GDM1 (cell line): ENCODE measurements at regions not wholly inside any gene's neighbourhood (a gene's known extent, or its start where the extent isn't known, plus 50 kb on each side); places are given as distances from the start of the nearest gene placed in this dataset.

Experiments
- DNase-seq: peaks from one replicate; lab custom pipeline; 2025; lab: John Stamatoyannopoulos, UW

DNA sequence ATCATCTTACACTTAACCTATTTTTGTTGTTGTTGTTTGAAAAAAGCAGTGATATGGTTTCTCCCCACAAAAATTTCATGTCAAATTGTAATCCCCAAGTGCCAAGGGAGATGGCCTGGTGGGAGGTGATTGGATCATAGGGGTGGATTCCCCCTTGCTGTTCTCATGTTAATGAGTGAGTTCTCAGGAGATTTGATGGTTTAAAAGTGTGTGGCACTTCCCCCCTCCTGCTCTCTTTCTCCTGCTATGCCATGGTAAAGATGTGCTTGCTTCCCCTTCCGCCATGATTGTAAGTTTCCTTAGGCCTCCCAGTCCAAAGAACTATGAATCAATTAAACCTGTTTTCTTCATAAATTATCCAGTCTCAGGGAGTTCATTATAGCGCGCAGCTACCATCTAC lies 1362.7 kb upstream of the FAM98A start:
- DNase-seq, result no peak

DNA sequence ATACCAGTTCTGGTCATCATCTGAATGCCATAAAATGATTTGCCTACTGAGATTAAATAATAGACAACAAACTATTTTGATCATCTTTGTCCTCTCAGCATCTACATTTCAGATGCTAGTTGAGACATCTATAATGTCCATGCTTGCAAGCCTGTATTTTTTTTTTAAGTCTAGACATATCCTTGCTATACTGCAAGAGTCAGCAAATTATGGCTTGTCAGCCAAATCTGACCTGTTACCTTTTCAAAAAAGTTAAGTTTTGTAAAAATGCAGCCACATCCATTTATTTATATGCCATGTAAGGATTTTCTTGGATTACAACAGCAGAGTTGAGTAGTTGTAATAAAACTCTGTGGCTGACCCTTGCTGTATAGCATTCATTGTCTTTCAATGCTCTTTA lies 1355.7 kb upstream of the FAM98A start:
- DNase-seq, result no peak

DNA sequence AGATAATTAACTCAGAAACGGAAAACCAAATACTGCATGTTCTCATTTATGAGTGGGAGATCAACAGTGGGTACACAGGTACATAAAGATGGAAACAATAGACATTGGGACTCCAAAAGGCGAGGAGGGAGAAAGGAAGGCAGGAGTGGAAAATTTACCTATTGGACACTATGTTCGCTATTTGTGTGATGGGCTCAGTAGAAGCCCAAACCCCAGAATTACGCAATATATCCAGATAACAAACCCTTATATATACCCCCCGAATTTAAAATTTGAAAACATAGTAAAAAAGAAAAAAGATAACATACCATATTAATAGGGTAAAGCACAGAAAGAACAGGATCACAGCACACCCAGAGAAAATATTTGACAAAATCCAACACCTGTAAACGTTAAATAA lies 1351.7 kb upstream of the FAM98A start:
- no peak for DNase-seq

DNA sequence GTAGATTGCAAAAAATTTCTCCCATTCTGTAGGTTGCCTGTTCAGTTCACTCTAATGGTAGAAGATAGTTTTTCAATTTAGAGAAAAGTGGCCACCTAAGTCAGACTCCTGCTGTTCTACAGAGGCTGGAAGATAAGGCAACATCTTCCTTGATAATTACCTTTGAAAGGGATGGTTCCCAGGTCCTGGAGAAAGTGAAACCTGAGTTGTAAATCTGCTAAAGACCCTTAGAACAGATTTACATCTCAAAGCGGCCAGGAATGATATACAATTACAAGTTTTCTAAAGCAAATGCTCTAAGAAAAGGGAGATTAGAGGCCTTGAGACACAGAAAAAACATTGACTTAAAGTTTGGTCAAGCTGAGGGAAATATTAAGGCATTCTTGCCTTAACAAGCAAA lies 1350.2 kb upstream of the FAM98A start:
- DNase-seq, result no peak

DNA sequence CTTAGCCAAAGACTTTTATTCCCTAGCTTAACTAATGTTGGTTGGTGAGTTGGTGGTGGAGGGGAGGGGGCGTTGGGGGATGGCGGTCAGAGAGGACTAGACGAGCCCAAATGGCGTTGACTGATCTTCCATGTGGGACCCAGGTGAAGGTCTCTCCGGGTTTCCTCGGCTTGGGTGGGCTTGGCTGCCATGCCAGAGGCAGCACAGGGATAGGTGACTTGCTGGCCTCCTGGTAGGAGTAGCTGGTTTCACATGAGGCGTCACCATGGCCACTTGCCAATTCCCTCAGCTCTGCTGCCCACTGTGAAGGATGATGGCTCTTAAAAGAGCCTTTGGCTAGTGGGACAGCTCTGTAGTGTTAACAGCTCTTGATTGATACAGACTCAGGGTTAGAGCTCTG lies 1337.0 kb upstream of the FAM98A start:
- no peak for DNase-seq

DNA sequence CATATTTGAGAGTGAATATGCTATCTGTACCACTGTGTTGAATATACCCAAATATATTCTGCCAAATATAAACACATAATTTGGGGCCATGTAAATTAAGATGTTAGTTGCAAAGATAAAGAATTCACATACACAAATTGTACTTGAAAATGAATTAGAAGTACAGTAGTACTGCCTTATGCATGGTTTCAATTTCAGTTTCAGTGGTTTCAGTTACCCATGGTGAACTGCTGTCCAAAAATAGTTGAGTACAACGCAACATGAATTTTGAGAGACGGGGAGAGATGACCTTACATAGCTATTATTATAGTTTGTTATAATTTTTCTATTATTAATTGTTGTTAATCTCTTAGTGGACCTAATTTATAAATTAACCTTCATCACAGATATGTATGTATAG lies 1313.0 kb upstream of the FAM98A start:
- no peak for DNase-seq

DNA sequence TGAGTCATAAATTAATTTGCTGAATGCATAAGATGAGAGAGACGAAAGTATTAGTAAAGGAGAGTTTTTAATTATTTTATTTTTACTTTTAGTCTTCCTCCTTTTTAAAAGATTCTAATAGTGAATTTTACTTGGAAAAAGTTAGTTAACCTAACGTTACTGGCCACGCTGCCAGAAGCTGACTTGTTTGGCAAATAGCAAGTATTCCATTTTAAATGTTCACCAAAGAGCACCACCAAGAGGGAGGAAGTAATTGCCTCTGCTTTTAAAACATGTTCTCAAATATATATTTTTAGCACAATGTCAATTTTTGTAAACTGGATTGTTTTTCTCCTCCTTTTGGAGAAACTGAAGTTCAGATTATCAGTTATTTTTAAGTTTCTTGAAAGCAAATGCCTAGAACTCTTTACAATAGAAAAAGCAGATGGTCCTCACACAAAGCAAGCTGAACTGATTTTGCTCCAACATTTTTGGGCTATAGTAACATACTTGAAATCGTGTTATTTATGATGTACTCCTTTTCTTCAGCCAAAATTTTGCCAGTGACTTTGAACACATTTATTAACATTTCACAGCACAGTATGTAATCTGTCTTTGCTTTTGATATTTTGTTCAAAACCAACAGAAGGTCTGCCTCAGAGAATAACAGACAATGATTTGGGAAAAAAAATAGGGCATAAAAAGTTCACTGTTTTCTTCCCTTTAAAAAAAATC lies 1311.0 kb upstream of the FAM98A start:
- DNase-seq, result no peak

DNA sequence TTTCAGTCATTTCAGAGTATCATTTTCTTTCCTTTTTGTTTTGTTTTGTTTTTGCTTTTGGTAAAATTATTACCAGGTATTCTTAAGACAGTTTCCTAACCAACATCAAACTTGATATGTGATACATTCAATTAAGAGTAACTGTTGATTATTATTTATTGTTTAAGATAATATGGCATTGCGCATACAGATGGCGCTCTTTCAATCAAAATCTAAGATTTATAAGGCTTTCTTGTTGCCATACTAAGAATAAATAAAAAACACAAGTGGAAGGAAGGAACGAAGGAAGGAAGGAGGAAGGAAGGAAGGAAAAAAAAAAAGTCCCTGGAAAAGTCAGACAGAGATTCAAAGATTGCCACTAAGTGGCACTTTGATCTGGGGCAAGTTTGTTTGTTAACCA lies 1308.7 kb upstream of the FAM98A start:
- DNase-seq, result no peak

DNA sequence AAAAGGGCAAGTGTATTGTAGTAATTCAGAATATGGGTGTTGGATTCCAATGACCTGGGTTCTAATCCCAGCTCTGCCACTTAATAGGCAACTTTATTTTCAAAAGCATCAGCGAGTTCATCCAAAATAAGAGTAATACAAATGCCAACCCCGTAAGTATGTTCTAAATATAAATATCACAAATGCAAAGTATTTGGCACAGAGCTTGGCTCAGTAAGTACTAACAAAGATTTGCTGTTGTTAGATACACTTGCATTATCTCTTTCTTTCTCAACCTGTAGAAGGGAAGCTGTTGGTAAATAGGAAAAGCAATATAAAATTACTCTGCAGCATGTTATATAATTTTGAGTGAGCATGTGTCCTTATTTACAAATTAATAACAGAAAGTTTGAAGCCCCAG lies 1302.6 kb upstream of the FAM98A start:
- DNase-seq, result no peak

DNA sequence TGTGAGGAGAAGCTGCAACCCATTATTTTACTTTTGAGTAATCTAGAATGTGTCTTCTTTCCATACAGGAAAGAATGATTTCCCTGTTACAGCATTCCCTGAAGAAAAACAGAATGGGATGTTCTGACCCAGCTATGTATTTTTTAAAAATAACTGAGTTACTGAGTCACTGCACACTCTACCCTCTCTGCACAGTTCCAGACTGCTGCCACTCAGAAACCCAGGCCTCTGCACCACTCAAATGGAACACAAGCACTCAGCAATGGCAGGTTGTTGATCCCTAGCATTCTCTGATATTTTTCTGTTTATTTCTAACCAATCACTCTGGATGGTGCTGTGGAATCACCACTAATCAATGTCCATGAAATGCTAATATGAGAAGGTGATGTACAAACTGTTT lies 1300.0 kb upstream of the FAM98A start:
- no peak for DNase-seq

DNA sequence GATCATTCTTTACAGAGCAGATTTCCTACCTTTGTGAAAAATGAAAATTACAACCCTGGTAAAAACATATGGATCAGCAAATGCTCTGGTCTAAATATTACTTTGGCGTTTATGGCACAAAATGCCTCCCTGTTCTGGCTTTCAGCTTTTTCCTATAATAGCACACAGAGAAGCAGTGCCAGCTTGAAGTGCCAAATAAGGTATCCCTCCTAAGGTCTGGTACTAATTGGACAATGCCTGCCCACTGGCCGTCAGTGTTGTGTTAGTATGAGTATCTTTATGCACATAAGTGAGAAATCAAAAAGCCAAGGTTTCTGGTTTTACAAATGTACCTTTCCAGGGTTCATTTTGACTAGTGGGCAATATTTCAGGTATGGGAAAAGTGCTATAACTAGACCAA lies 1293.7 kb upstream of the FAM98A start:
- no peak for DNase-seq

DNA sequence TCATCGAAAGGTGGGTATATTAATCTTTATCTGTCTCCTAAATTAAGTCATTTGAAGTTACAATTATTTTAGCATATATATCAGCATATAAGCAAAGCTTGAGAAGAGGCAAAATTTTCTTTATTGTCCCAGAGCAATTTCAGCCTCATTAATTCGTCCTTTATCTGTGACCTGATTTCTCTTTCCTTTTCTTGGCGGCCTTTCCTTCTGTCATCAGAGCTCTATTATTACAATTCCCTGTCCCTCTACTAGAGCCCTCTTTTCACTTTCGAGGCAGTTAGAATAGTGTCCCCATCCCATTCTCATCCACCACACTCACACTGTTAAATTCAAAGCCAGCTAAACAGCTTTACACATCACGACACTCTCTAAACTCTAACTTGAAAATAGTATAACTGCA lies 1293.2 kb upstream of the FAM98A start:
- no peak for DNase-seq

DNA sequence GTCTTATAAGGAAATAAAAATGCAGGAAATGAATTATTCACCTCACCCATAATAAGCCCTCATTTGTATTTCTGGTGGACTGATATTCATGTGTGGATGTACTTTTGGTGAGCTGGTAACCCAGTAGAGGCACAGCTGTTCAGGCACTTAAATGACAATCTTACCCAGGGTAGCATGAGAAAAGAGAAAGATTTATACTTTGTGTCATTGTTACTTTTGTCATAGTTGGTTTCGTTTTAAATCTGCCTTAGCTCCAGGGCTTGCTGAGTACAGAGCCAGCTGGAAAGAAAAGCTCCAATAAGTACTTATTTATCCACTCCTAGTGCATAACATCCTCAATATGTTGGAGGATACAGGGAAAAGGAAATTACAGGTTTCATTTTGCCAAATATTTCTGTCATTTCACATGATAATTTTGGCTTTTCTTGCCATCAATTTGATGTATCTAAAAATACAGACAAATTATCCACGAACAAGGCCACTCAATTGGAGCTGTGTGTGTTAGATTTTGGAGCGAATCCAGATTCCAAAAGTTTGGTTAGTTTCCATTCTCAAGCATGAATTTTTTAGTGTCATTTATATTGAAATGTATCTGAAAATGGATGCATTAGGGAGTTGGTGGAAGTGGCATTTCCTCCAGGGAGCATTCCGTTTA lies 1276.1 kb upstream of the FAM98A start:
- DNase-seq, result no peak

DNA sequence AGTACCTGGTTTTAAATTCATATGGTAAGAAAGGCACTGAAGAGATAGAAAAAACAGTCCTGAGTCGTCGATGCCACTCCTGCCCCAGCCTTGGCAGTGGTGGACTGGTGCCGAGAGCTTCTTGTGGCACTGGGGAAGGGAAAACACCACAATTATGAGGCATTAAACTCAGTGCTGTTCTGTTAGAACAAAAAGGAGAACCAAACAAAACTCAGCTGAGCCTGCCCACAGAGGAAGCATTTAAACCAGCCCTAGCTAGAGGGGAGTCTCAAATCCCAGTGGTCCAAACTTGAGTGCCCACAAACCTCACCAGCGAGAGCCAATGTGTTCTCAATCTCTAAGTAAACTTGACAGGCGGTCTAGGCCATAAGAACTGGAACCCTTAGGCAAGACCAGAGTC lies 1254.5 kb upstream of the FAM98A start:
- DNase-seq, result peak; percentile 60

DNA sequence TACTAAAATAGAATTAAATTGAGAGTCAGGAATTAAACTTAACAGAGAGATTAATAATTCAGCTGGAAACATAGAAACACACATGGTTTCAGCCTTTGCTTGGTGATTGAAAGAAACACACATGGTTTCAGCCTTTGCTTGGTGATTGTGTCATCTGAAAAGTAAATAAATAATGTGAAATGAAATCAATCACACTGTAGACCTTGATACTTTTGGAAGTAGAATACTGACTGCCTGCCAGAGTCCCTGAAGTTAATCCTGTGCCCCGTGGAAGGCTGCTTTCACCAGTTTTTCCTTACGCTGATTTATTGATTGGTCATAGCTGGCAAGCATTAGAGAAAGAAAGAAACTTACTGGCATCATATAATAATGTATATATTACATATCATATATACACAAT lies 1252.7 kb upstream of the FAM98A start:
- DNase-seq, result no peak

DNA sequence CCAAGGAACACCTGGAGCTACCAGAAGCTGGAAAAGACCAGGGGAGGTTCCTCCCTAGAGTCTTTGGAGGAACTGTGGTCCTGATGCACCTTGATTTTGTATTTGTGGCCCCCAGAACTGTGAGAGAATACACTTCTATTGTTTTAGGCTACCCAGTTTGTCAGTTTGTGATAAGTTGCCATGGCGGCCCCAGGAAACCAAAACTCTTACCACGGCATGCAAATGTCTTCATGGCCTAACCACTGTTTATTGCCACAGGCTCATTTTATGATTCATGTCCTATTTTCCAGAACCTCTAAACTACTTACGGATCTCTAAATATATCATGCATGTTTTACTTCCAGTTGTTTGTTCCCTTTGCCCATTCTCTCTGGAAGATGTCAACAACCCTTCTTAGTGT lies 1250.7 kb upstream of the FAM98A start:
- peak; percentile 60 for DNase-seq

DNA sequence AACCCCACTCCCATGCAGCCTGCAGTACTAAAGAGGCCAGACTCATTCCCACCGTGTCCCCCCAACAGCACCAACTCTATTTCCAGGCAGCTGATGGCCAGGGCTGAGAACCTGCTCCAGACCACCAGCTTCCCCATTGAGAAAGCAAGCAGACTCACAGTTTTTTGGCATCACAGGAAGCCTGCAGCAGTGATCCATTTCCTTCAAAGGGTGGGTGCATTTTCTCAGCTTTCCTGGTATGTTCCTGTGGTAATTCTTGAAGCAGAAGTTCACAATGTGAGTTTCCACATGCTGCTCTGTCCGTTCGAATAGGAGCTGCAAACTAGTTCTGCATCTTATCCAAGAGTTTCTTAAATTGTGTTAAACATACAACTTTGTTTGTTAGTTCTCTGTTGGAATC lies 1249.6 kb upstream of the FAM98A start:
- DNase-seq, result peak; percentile 91

DNA sequence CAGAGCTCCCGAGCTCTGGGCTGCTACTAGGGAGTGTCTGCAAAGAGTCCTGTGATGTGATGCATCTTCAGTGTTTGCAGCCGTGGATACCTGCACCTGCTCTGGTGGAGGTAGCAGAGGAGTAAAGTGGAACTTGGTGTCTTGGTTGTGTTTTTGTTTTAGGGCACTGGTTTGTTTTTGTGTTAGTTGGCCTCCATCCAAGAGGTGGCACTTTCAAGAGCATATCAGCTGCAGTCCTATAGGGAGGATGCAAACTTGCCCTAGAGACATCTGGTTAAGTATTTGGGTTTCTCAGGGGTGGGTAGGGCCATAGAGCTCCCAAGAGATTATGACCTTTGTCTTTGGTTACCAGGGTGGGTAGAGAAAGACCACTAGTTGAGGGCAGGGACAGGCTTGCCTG lies 1249.0 kb upstream of the FAM98A start:
- peak; percentile 46 for DNase-seq

DNA sequence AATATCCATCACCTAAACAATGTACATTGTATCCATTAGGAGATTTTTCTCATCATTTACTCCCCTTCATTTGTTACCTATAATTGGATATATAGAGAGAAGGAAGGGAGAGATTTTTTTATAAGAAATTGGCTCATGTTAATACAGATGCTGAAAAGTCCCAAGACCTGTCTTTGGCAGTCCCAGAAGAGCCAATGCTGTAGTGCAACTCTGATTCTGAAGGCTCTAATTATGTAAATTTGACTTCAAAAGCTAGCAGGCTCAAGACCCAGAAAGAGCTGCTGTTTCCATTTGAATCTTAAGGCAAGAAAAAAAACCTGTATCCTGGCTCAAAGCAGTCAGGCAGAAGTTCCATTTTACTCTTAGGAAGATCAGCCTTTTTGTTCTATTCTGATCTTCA lies 1245.5 kb upstream of the FAM98A start:
- DNase-seq, result no peak

DNA sequence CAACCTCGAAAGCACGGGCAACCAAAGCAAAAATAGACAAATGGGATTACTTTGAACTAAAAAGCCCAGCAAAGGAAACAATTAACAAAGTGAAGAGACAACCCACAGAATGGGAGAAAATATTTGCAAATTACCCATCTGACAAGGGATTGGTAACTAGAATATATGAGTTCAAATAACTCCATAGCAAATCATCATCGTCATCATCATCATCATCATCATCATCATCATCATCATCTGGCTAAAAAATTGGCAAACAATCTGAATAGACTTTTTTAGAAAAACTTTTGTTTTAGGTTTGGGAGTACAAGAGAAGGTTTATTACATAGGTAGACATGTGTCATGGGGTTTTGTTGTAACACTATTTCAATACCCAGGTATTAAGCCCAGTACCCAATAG lies 1239.3 kb upstream of the FAM98A start:
- DNase-seq, result no peak

DNA sequence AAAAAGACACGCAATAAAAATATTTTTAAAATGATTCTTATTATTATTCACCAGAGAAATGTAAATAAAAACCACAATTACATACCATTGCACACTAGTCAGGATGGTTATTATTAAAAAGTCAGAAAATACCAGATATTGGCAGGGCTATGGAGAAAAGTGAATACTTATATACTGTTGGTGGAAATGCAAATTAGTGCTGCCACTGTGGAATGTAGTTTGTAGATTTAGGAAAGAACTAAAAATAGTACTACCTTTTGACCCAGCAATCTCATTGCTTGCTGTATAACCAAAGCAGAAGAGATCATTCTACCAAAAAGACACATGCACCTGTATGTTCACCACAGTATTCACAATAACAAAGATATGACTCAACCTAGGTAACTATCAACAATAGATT lies 1237.3 kb upstream of the FAM98A start:
- DNase-seq, result no peak

DNA sequence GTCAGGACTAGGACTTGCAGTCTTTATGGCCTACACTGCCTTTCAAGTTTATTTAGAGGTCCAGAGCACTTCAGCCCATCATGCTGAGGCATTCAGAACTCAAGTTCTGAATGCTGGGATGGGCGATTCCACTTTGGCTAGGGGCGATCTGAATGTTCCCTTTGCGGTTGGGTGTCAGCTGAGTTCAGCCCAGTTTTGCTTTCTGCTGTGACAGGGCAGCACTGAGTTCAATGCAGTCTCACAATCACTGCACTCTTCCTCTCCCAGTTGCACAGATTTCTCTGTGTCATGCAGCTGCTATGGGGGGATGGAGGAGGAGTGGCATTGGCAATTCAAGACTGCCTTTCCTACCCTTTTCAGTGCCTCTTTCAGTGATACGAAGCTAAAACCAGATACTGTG lies 1232.0 kb upstream of the FAM98A start:
- DNase-seq, result no peak

DNA sequence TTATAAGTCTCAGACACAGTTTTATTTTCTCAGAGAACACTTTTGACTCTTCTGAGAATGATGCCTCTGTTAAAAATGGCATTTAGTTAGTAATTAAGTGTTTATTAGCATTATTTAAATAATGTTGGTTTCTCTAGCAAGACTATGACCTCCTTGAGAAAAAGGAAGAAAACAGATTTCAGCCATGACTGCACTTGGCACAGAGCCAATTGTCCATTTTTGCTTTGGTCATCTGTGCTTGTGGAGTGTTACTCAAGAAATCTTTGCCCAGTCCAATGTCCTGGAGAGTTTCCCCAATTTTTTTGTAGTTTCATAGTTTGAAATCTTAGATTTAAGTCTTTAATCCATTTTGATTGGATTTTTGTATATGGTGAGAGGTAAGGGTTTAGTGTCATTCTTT lies 1229.4 kb upstream of the FAM98A start:
- DNase-seq, result no peak

DNA sequence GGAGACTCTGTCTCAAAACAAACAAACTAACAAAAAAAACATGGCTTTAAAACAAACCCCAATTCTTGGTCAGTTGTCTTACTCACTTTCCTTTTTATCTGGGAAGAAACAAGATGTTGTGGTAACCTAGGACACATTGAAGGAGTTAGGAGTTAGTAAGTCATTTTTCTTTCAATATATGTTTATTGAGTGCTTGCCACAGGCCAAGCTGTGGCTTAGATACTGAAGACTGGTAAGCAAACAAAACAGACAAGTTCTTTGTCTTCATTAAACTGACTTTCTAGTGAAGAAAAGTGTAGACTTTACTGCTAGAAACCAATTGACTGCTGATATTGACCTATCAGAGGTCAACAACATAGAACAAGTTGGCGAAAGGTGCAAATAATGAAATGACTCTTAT lies 1228.3 kb upstream of the FAM98A start:
- DNase-seq, result no peak
